H1 (cell line): ENCODE measurements at regions not wholly inside any gene's neighbourhood (a gene's known extent, or its start where the extent isn't known, plus 50 kb on each side); places are given as distances from the start of the nearest gene placed in this dataset.

ENCODE experiments used
- ATF2 ChIP-seq: IDR thresholded peaks from 2 replicates; pipeline ENCODE4 v1.6.1; 2012; ENCODE audit warnings: low read length, inconsistent platforms
- CEBPB ChIP-seq: IDR thresholded peaks from 2 replicates; pipeline ENCODE4 v1.6.1; 2012; ENCODE audit warnings: low read depth, low read length
- CHD2 ChIP-seq: IDR thresholded peaks from 2 replicates; pipeline ENCODE4 v1.6.1; 2012; ENCODE audit warnings: low read length, improper control_type of control experiment
- CTCF ChIP-seq, 3 experiments: IDR thresholded peaks; 1 replicate in 2 of 3; 2 replicates in 1 of 3; pipeline versions ENCODE4 v1.5.1 to v1.6.1; 2011; ENCODE audit warnings: low read length in 3 of 3, mild to moderate bottlenecking in 3 of 3, inconsistent platforms in 2 of 3, low read depth in 1 of 3, moderate library complexity in 1 of 3; ENCODE audit not compliant: insufficient read depth in 1 of 3; ENCODE audit errors: control extremely low read depth in 1 of 3
- EP300 ChIP-seq, 2 experiments: IDR thresholded peaks; 1 replicate in 1 of 2; 2 replicates in 1 of 2; pipeline ENCODE4 v1.6.1; 2011 to 2012; ENCODE audit warnings: low read depth in 2 of 2, low read length in 2 of 2, mild to moderate bottlenecking in 2 of 2, borderline replicate concordance in 1 of 2, inconsistent platforms in 1 of 2, moderate library complexity in 1 of 2
- FOSL1 ChIP-seq: IDR thresholded peaks from 2 replicates; pipeline ENCODE4 v1.6.1; 2011; ENCODE audit warnings: mild to moderate bottlenecking, low read depth, low read length, moderate library complexity; ENCODE audit not compliant: insufficient read depth
- NRF1 ChIP-seq: IDR thresholded peaks from 2 replicates; pipeline ENCODE4 v1.6.1; 2011; ENCODE audit warnings: mild to moderate bottlenecking, low read depth, low read length, improper control_type of control experiment
- POLR2AphosphoS5 ChIP-seq: IDR thresholded peaks from 2 replicates; pipeline ENCODE4 v1.6.1; 2011; ENCODE audit warnings: low read depth, low read length
- RAD21 ChIP-seq, 2 experiments: IDR thresholded peaks in 1 of 2; conservative IDR thresholded peaks in 1 of 2; 2 replicates each; pipeline ENCODE4 v1.6.1; 2011; ENCODE audit warnings: low read depth in 2 of 2, low read length in 2 of 2, improper control_type of control experiment in 1 of 2, inconsistent platforms in 1 of 2, mild to moderate bottlenecking in 1 of 2, moderate library complexity in 1 of 2
- RXRA ChIP-seq: IDR thresholded peaks from 2 replicates; pipeline ENCODE4 v1.6.1; 2011; ENCODE audit warnings: low read depth, mild to moderate bottlenecking, low read length, moderate library complexity; ENCODE audit not compliant: insufficient read depth
- TAF1 ChIP-seq: IDR thresholded peaks from 2 replicates; pipeline ENCODE4 v1.6.1; 2011; ENCODE audit warnings: mild to moderate bottlenecking, low read depth, low read length
- TCF12 ChIP-seq: IDR thresholded peaks from 2 replicates; pipeline ENCODE4 v1.6.1; 2011; ENCODE audit warnings: low read depth, mild to moderate bottlenecking, low read length
- ZNF274 ChIP-seq: IDR thresholded peaks from 2 replicates; pipeline ENCODE4 v1.7.0; 2012; ENCODE audit warnings: low read length, borderline replicate concordance; ENCODE audit errors: extremely low read depth

- TF ChIP-seq EP300 (IDR thresholded peaks at IDR 0.05; ENCODE audit: borderline replicate concordance in 1 of 2, low read depth in 2 of 2, low read length in 2 of 2): no peak
- TF ChIP-seq CHD2: no peak
- no peak for TF ChIP-seq RAD21 (IDR thresholded peaks at IDR 0.05 in 1 of 2, conservative IDR thresholded peaks at IDR 0.05 in 1 of 2; ENCODE audit: low read depth in 2 of 2, low read length in 2 of 2)
- TF ChIP-seq CTCF (IDR thresholded peaks at IDR 0.05; ENCODE audit: control extremely low read depth in 1 of 3, insufficient read depth in 1 of 3, low read depth in 1 of 3, low read length in 3 of 3): no peak
- no peak for TF ChIP-seq ATF2
- TF ChIP-seq RXRA: no peak
- TF ChIP-seq CEBPB: no peak
- TF ChIP-seq ZNF274: no peak
- TF ChIP-seq NRF1: no peak
- no peak for TF ChIP-seq TAF1
- TF ChIP-seq POLR2AphosphoS5: no peak
- TF ChIP-seq FOSL1: no peak
- TF ChIP-seq TCF12: no peak
Measured at GRCh38 chr7:156029460-156030007, 217.3 kb upstream of the SHH start.
